GM19455 (cell line): ENCODE measurements at regions not wholly inside any gene's neighbourhood (a gene's known extent, or its start where the extent isn't known, plus 50 kb on each side); places are given as distances from the start of the nearest gene placed in this dataset.
"Not testable (repeated sequence)": the region's sequence is repeated elsewhere in the genome, so short reads cannot be mapped to it uniquely, and the experiment has no call there.

ENCODE experiments used
- ATAC-seq: cut with Tn5 transposase; IDR thresholded peaks from one replicate; pipeline ENCODE4 v1.9.1; 2021; ENCODE audit not compliant: unreplicated experiment

DNA sequence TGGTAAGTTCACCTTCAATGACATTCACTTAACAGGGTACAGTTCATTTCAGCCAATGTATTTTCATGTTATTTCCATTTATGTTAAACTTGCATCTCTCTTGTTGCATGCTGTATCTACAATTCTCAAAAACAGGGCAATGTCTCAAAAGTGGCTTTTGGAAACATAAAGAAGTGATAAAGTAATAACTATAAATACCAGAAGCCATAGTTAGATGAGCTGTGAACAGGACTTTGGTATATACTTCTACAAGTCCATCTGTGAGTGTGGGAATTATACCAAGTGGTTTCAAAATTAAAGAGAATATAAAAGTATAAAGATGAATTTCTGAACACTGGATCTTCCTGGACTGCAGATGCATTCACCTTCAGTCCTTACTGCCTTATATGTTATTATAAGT lies 585.4 kb upstream of the PBX1 start:
- ATAC-seq: no peak

GRCh38 chr1:163974120-163974519 lies 584.9 kb upstream of the PBX1 start:
- no peak for ATAC-seq

GRCh38 chr1:163980394-163980793 lies 578.6 kb upstream of the PBX1 start:
- no peak for ATAC-seq

GRCh38 chr1:163981500-163982030 lies 577.4 kb upstream of the PBX1 start:
- ATAC-seq: no peak

DNA sequence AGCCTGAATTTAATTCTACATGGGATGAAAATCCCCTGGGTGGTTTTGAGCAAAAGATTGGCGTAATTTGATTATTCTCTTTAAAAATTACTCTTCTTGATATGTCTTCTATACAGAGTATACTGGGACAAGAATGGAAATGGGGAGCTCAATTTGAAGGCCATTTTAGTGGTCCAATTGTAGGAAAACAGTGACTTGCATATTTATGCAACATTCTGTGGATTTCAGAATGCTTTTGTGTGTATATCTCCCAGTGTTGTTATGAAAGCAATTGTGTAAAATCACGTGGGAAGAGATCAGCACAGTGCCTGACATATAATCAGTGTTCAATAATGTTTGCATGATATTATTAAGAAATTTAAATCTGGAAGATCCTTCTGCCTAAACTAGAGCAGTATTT lies 575.9 kb upstream of the PBX1 start:
- no peak for ATAC-seq

GRCh38 chr1:163985700-163986099 lies 573.3 kb upstream of the PBX1 start:
- ATAC-seq: no peak

- ATAC-seq: no peak
Measured at GRCh38 chr1:163999131-163999530, 559.9 kb upstream of the PBX1 start.

GRCh38 chr1:164006186-164006585 lies 552.8 kb upstream of the PBX1 start:
- ATAC-seq: not testable (repeated sequence)

DNA sequence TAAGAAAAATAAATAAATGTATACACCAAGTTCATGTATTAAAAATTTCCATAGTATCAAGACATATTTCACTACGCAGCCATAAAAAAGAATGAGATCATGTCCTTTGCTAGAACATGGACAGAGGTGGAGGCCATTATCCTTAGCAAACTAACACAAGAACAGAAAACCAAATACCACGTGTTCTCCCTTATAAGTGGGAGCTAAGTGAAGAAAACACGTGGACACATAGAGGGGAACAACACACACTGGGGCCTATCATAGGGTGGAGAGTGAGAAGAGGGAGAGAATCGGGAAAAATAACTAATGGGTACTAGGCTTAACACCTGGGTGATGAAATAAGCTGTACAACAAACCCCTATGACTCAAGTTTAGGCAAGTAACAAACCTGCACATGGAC lies 552.4 kb upstream of the PBX1 start:
- ATAC-seq: no peak

DNA sequence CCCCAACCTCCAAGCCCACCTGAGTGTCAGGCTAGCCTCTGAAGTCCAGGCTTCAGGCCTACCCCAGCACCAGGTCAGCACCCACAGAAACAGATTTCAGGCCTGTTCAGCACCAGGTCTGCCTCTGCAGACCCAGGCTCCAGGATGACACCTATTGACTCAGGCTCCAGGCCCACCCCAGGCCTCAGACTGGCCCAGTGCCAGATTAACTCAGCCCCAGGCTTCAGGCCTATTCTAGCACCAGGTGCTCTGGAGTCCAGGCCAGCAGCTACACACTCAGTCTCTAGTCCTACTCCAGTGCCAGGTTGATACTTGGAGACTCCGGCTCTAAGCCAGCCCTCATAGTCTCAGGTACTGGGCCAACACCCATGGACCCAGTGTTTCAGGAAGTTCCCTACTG lies 541.7 kb upstream of the PBX1 start:
- ATAC-seq: no peak

DNA sequence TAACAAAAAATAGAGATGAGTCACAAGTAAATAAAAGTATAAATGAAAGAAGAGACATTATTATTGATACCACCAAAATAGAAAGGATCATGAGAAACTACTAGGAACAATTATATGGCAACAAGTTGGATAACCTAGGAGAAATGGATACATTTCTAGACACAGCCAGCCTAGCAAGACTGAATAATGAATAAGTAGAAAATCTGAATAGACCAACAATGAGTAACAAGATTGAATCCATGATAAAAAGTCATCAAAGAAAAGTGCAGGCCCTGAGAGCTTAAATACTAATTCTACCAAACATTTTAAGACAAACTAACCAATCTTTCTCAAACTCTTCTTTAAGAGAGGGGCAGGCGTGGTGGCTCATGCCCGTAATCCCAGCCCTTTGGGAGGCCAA lies 538.6 kb upstream of the PBX1 start:
- no peak for ATAC-seq

GRCh38 chr1:164021813-164022212 lies 537.2 kb upstream of the PBX1 start:
- no peak for ATAC-seq

DNA sequence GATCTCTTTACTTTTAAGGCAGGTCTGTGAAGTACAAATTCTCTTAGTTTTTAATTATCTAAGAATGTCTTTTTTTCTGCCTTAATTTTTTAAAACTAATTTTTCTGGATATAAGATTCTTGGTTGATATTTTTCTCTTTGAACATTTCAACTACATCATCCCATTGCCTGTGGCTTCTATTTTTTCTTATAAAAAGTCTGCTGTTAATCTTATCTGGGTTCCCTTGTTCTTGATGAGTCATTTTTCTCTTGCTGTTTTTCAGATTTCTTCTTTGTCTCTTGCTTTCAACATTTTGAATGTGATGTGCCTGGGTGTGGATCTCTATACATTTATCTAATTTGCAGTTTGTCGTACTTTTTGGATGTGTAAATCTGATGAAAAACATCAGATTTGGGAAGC lies 525.2 kb upstream of the PBX1 start:
- ATAC-seq: no peak

- ATAC-seq: no peak
Measured at GRCh38 chr1:164040754-164041153, 518.2 kb upstream of the PBX1 start.

- ATAC-seq: no peak
Measured at GRCh38 chr1:164051782-164052181, 507.2 kb upstream of the PBX1 start.

DNA sequence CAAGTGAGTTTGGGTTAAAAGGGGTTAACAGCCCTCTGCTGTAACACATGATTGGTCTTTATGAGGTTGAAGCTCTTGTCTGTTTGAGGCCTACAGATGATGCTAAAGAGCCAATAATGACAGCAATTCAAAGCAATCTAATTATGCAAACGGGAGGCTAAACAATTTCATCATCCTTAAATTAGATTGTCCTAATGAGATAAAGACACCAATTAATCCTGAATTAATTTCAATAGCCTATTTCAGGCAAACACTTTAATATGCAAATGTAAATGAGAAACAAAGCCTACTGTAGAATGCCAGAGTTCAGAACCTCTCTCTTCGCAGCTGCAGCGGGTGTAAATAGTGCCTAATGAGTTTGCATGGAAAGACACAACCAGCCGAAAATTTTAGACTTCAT lies 504.7 kb upstream of the PBX1 start:
- no peak for ATAC-seq

DNA sequence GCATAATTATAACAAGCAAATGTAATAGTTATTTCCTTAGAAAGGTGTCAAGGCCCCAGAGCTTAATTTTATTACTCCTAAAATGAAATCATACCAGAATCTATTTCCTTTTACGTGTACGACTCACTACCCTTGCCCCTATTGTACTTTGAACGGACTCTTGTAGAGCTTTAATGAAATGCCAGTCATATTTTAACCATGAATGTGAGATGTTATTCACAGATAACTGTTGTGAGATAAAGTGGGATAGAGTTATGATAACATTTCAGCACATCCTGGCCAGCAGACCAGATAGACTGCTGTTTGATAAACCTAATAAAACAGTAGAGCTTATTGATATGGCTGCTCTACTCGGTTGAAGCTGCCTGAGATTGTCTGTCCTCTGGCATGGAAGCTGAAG lies 500.8 kb upstream of the PBX1 start:
- no peak for ATAC-seq

DNA sequence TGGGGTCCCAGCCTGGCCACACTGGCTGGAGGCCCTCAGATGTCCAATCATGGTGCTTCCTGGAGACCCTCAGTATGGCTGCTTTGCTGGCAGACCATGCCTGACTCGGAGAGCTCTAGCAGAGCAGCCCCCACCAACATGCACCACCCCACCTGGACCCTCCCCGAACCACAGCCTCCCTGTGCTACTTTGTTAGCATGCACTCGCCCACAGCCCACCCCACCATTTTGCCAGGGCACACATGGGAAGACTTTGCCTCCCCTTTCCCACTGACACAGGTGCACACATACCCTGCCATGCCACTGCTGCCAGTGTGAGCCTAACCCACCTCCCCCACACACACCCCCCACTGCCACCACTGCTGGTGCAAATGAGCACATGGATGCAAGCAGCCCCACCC lies 497.5 kb upstream of the PBX1 start:
- ATAC-seq: no peak

GRCh38 chr1:164064501-164064900 lies 494.5 kb upstream of the PBX1 start:
- no peak for ATAC-seq

- ATAC-seq: no peak
Measured at GRCh38 chr1:164071288-164071687, 487.7 kb upstream of the PBX1 start.

DNA sequence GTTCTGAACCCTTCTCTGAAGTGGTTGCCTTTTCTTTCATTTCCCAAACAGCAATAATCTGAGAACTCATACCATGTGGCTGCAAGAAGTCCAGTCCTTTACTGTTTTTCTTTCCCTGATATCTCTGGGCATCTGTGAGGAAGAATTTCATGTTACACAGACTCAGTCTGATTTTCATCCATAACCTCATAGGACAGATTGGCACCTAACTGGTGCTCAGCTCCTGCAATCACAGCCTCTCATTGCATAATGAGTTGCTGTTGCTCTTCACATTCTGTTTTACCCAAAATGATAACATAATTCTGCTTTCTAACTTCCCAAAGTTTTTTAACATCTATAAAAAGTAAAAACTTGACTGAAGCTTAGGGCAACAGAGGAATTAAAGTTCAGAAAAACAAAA lies 472.2 kb upstream of the PBX1 start:
- ATAC-seq: no peak

GRCh38 chr1:164087906-164088453 lies 471.0 kb upstream of the PBX1 start:
- no peak for ATAC-seq

DNA sequence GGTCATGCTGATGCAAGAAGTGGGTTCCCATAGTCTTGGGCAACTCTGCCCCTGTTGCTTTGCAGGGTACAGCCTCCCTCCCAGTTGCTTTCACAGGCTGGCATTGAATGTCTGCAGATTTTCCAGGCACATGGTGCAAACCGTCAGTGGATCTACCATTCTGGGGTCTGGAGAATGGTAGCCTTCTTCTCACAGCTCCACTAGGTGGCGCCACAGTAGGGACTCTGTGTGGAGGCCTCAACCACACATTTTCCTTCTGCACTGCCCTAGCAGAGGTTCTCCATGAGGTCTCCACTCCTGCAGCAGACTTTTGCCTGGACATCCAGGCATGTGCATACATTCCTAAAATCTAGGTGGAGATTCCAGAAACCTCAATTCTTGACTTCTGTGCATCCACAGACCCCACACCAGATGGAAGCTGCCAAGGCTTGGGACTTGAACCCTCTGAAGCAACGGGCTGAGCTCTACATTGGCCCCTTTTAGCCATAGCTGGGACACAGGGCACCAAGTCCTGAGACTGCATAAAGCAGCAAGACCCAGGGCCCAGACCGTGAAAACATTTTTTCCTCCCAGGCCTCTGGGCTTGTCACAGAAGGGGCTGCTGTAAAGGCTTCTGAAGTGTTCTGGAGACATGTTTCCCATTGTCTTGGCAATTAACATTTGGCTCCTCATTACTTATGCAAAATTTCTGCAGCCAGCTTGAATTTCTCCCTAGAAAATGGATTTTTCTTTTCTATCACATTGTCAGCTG lies 466.2 kb upstream of the PBX1 start:
- no peak for ATAC-seq
